Activated CD8-positive, alpha-beta T cell treated with anti-CD3 and anti-CD28 coated beads for 36 hours (primary cell): ENCODE measurements at regions not wholly inside any gene's neighbourhood (a gene's known extent, or its start where the extent isn't known, plus 50 kb on each side); places are given as distances from the start of the nearest gene placed in this dataset.
A peak's percentile ranks its signal among the peaks of the same experiment; 100 is the strongest.

Source experiments
- ATAC-seq: fragments of 200-7000 bp; cut with Tn5 transposase; one replicate; pipeline ENCODE4 v1.10.0; 2021; ENCODE audit warnings: mild to moderate bottlenecking, moderate library complexity
- CTCF ChIA-PET: fragments of 350-600 bp; sonication (Branson Sonifier 250); formaldehyde crosslinking; loops from one replicate; lab custom pipeline; 2021; ENCODE audit warnings: antibody characterized with exemption; lab: Charles Lee
- POLR2A ChIA-PET: fragments of 350-600 bp; sonication (Branson Sonifier 250); formaldehyde crosslinking; loops from one replicate; lab custom pipeline; 2021; ENCODE audit warnings: antibody characterized with exemption; lab: Charles Lee
- DNase-seq: peaks from one replicate; pipeline ENCODE4 v3.0.0-alpha.2; 2020
- H3K27ac Mint-ChIP-seq: one replicate; pipeline ENCODE4 v1.8.0; 2021; ENCODE audit warnings: mild to moderate bottlenecking, mixed read lengths
- H3K27me3 Mint-ChIP-seq: one replicate; pipeline ENCODE4 v1.8.0; 2021; ENCODE audit warnings: mixed read lengths
- H3K36me3 Mint-ChIP-seq: one replicate; pipeline ENCODE4 v1.8.0; 2021; ENCODE audit warnings: low read depth, mixed read lengths
- H3K4me1 Mint-ChIP-seq: one replicate; pipeline ENCODE4 v1.8.0; 2021; ENCODE audit warnings: low read depth, mixed read lengths
- H3K4me3 Mint-ChIP-seq: one replicate; pipeline ENCODE4 v1.8.0; 2021; ENCODE audit warnings: mild to moderate bottlenecking, moderate library complexity, mixed read lengths
- H3K9me3 Mint-ChIP-seq: one replicate; pipeline ENCODE4 v1.8.0; 2021; ENCODE audit warnings: mixed read lengths
- CTCF ChIP-seq: fragments of 200-600 bp; IDR thresholded peaks from one replicate; pipeline ENCODE4 v1.8.0; 2022; ENCODE audit warnings: antibody characterized with exemption, mild to moderate bottlenecking
- intact Hi-C: fragments of 100-400 bp; cut with micrococcal nuclease; formaldehyde crosslinking; loops from one replicate; pipeline ENCODE4 v1.10.0; 2022

- Mint-ChIP-seq H3K4me3 (no peak overlapping the region), H3K4me1 (no peaks in the 10 kb centered on the region), H3K9me3 (no peaks in the 10 kb centered on the region), H3K27ac (no peak overlapping the region), H3K27me3 (peaks cover 8% of the 10 kb centered on the region), H3K36me3 (no peaks in the 10 kb centered on the region)
- ChIA-PET POLR2A (interaction anchor here (1.2 kb wide), 1 partner anchor 16 kb away, joined by 3 read pairs; no protein-coding TSS in a partner anchor), CTCF (interaction anchor here (1.0 kb wide), 1 partner anchor 204 kb away, joined by 3 read pairs; no protein-coding TSS in a partner anchor)
- intact Hi-C loops, result no loop called here
- DNase-seq, result no peak
- TF ChIP-seq CTCF, result no peak
- no peak for ATAC-seq
Measured at GRCh38 chr5:72615061-72615460, 107.9 kb upstream of the ZNF366 start.

- no peak overlapping the region for H3K27ac Mint-ChIP-seq
- ATAC-seq (no peak), DNase-seq (no peak)
- H3K4me1 Mint-ChIP-seq, result no peaks in the 10 kb centered on the region
- intact Hi-C loops, result no loop called here
- H3K9me3 Mint-ChIP-seq, result no peaks in the 10 kb centered on the region
- H3K27me3 Mint-ChIP-seq, result peaks cover 5% of the 10 kb centered on the region
- H3K4me3 Mint-ChIP-seq, result no peak overlapping the region
- H3K36me3 Mint-ChIP-seq, result no peaks in the 10 kb centered on the region
- CTCF ChIA-PET, result no interaction called here
- TF ChIP-seq CTCF, result no peak
- POLR2A ChIA-PET, result no interaction called here
Measured at GRCh38 chr5:72613515-72613914, 106.3 kb upstream of the ZNF366 start.

GRCh38 chr5:72612810-72613209, 105.6 kb upstream of the ZNF366 start:
- H3K4me3 Mint-ChIP-seq, result no peak overlapping the region
- TF ChIP-seq CTCF, result no peak
- POLR2A ChIA-PET, result no interaction called here
- H3K27me3 Mint-ChIP-seq, result peaks cover 5% of the 10 kb centered on the region
- no peaks in the 10 kb centered on the region for H3K36me3 Mint-ChIP-seq
- DNase-seq (no peak), ATAC-seq (no peak)
- no peaks in the 10 kb centered on the region for H3K4me1 Mint-ChIP-seq
- H3K27ac Mint-ChIP-seq, result no peak overlapping the region
- CTCF ChIA-PET, result interaction anchor here (1.1 to 3.2 kb wide), 3 partner anchors 18 to 205 kb away, joined by 3 to 38 read pairs (median 15); partner anchors contain the start of gene TNPO1
- intact Hi-C loops, result no loop called here
- no peaks in the 10 kb centered on the region for H3K9me3 Mint-ChIP-seq

GRCh38 chr5:72611118-72611730, 104.0 kb upstream of the ZNF366 start:
- H3K27me3 Mint-ChIP-seq, result peaks cover 7% of the 10 kb centered on the region
- DNase-seq, result peak; percentile 55
- no peaks in the 10 kb centered on the region for H3K4me1 Mint-ChIP-seq
- CTCF ChIA-PET, result interaction anchor here (0.8 to 3.2 kb wide), 22 partner anchors 9 to 242 kb away, joined by 3 to 38 read pairs (median 4); partner anchors contain the start of gene TNPO1
- H3K9me3 Mint-ChIP-seq, result no peaks in the 10 kb centered on the region
- POLR2A ChIA-PET, result no interaction called here
- H3K27ac Mint-ChIP-seq, result no peak overlapping the region
- TF ChIP-seq CTCF, result peak; percentile 82
- peak; percentile 69 for ATAC-seq
- H3K36me3 Mint-ChIP-seq, result no peaks in the 10 kb centered on the region
- H3K4me3 Mint-ChIP-seq, result no peak overlapping the region
- intact Hi-C loops, result no loop called here

- ChIA-PET CTCF (interaction anchor here (1.7 kb wide), 1 partner anchor 11 kb away, joined by 4 read pairs; no protein-coding TSS in a partner anchor), POLR2A (no interaction called here)
- Mint-ChIP-seq H3K36me3 (no peaks in the 10 kb centered on the region), H3K4me3 (no peak overlapping the region), H3K27ac (no peak overlapping the region), H3K9me3 (no peaks in the 10 kb centered on the region), H3K27me3 (peaks cover 7% of the 10 kb centered on the region), H3K4me1 (no peaks in the 10 kb centered on the region)
- ATAC-seq (no peak), DNase-seq (no peak)
- TF ChIP-seq CTCF, result no peak
- intact Hi-C loops, result no loop called here
Measured at GRCh38 chr5:72608926-72609325, 101.7 kb upstream of the ZNF366 start.
